Smooth muscle cell (in vitro differentiated cells): ENCODE measurements at regions not wholly inside any gene's neighbourhood (a gene's known extent, or its start where the extent isn't known, plus 50 kb on each side); places are given as distances from the start of the nearest gene placed in this dataset.

Source experiments
- DNase-seq: peaks from one replicate; lab custom pipeline; 2025; ENCODE audit not compliant: unreplicated experiment; lab: John Stamatoyannopoulos, UW
- H2AFZ ChIP-seq: fragments of 200-600 bp; sonication (generic); 2 replicates; pipeline ENCODE4 v1.6.0; 2016; ENCODE audit warnings: antibody characterized with exemption, low read depth, mild to moderate bottlenecking
- H3F3A ChIP-seq: fragments of 200-600 bp; sonication (generic); 2 replicates; pipeline ENCODE4 v1.6.0; 2017; ENCODE audit warnings: antibody characterized with exemption, low read depth
- H3K27ac ChIP-seq: fragments of 200-600 bp; sonication (generic); 2 replicates; pipeline ENCODE4 v1.5.1; 2016; ENCODE audit warnings: low read depth, mild to moderate bottlenecking
- H3K27me3 ChIP-seq: fragments of 200-600 bp; sonication (generic); 2 replicates; pipeline ENCODE4 v1.6.1; 2016; ENCODE audit warnings: low read depth, mild to moderate bottlenecking
- H3K36me3 ChIP-seq: fragments of 200-600 bp; sonication (generic); 2 replicates; pipeline ENCODE4 v1.5.1; 2016; ENCODE audit warnings: low read depth
- H3K4me1 ChIP-seq: fragments of 200-600 bp; sonication (generic); 2 replicates; pipeline ENCODE4 v1.5.1; 2016; ENCODE audit warnings: low read depth
- H3K4me2 ChIP-seq: fragments of 200-600 bp; sonication (generic); 2 replicates; pipeline ENCODE4 v1.6.0; 2016; ENCODE audit warnings: mild to moderate bottlenecking
- H3K4me3 ChIP-seq: fragments of 200-600 bp; sonication (generic); 2 replicates; pipeline ENCODE4 v1.5.1; 2016; ENCODE audit warnings: mild to moderate bottlenecking
- H3K79me2 ChIP-seq: fragments of 200-600 bp; sonication (generic); 2 replicates; pipeline ENCODE4 v1.6.0; 2016; ENCODE audit warnings: low read depth, mild to moderate bottlenecking
- H3K9ac ChIP-seq: fragments of 200-600 bp; sonication (generic); 2 replicates; pipeline ENCODE4 v1.6.0; 2016; ENCODE audit warnings: low read depth
- H3K9me3 ChIP-seq: fragments of 200-600 bp; sonication (generic); replicated peaks from 2 replicates; pipeline ENCODE4 v1.5.1; 2016; ENCODE audit warnings: low read depth
- H4K20me1 ChIP-seq: fragments of 200-600 bp; sonication (generic); 2 replicates; pipeline ENCODE4 v1.6.0; 2016; ENCODE audit warnings: low read depth
- WGBS: methylation state at CpG from one replicate; pipeline ENCODE4 v1.1.7; 2016; ENCODE audit warnings: low lambda C conversion rate; 5-methylcytosine and 5-hydroxymethylcytosine counted together
- TF ChIP-seq, protein P1 (sequence below): fragments of 200-600 bp; sonication (generic); IDR thresholded peaks from 2 replicates; pipeline ENCODE4 v1.5.1; 2017; ENCODE audit warnings: borderline replicate concordance, mild to moderate bottlenecking, antibody characterized with exemption; ENCODE audit not compliant: insufficient read depth, poor library complexity, severe bottlenecking

DNA sequence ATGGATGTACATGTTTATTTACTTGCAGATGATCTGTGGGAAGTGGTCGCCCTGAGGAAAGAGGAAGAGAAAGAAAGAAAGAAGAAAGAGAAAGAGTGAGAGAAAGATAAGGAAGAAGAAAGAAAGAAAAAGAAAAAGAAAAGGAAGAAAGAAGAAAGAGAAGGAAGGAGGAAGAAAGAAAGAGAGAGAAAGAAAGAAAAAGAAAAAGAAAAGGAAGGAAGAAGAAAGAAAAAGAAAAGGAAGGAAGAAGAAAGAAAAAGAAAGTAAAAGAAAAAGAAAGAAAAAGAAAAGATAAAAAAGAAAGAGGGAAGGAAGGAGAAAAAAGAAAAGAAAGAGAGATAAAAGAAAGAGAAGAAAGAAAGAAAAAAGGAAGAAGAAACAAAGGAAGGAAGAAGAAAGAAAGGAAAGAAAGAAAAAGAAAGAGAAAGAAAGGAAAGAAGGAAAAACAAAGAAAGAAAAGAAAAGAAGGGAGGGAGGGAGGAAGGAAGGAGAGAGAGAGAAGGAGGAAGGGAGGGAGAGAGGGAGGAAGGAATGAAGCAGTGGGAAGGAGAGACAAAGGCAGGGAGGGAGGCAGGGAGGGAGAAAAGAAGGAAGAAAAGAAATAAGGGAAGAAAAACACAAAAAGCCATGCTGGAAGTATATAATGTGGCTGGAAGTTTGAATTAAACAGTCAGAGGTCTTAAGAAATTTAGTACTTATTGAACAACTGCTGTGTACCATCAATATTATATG is 976.6 kb downstream of the FAM181B start:
- 89% methylated on average over 1 of the region's 1 CpG for WGBS
- no peaks in the 10 kb centered on the region for H3K79me2 ChIP-seq

DNA sequence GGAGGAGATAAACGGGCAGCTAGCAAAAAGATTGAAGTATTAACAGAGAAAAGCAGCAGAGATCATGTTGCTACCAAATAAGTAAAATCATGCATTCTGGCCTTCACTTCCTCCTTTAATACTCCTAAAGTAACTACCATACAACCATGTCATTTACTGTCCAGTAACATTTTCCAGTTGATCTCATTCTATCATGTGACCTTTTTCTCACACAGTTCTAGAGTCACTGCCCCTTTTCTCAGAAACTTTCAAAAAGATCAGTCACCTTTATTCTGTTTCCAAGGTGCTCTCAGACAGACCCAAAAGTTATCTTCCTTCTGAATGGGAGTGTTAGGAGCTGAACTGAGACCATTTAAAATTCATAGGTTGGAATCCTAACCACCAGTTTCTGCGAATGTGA is 984.4 kb downstream of the FAM181B start:
- DNase-seq: no peak
- WGBS: 92% methylated on average over 2 of the region's 2 CpGs
- H3K4me3 ChIP-seq: no peak overlapping the region

More for the DNA sequence above, 976.6 kb downstream of the FAM181B start:
- H3K27me3 ChIP-seq: no peaks in the 10 kb centered on the region
- H3K36me3 ChIP-seq: no peaks in the 10 kb centered on the region
- H3F3A ChIP-seq: no peaks in the 10 kb centered on the region
- H3K4me3 ChIP-seq: no peak overlapping the region
- H3K27ac ChIP-seq: no peak overlapping the region
- H2AFZ ChIP-seq: no peak overlapping the region
- TF ChIP-seq, protein P1, sequence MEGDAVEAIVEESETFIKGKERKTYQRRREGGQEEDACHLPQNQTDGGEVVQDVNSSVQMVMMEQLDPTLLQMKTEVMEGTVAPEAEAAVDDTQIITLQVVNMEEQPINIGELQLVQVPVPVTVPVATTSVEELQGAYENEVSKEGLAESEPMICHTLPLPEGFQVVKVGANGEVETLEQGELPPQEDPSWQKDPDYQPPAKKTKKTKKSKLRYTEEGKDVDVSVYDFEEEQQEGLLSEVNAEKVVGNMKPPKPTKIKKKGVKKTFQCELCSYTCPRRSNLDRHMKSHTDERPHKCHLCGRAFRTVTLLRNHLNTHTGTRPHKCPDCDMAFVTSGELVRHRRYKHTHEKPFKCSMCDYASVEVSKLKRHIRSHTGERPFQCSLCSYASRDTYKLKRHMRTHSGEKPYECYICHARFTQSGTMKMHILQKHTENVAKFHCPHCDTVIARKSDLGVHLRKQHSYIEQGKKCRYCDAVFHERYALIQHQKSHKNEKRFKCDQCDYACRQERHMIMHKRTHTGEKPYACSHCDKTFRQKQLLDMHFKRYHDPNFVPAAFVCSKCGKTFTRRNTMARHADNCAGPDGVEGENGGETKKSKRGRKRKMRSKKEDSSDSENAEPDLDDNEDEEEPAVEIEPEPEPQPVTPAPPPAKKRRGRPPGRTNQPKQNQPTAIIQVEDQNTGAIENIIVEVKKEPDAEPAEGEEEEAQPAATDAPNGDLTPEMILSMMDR: no peak
- no peaks in the 10 kb centered on the region for H3K9me3 ChIP-seq
- no peak overlapping the region for H3K4me2 ChIP-seq
- DNase-seq: no peak
- H3K4me1 ChIP-seq: no peaks in the 10 kb centered on the region
- H3K9ac ChIP-seq: no peak overlapping the region
- no peaks in the 10 kb centered on the region for H4K20me1 ChIP-seq

DNA sequence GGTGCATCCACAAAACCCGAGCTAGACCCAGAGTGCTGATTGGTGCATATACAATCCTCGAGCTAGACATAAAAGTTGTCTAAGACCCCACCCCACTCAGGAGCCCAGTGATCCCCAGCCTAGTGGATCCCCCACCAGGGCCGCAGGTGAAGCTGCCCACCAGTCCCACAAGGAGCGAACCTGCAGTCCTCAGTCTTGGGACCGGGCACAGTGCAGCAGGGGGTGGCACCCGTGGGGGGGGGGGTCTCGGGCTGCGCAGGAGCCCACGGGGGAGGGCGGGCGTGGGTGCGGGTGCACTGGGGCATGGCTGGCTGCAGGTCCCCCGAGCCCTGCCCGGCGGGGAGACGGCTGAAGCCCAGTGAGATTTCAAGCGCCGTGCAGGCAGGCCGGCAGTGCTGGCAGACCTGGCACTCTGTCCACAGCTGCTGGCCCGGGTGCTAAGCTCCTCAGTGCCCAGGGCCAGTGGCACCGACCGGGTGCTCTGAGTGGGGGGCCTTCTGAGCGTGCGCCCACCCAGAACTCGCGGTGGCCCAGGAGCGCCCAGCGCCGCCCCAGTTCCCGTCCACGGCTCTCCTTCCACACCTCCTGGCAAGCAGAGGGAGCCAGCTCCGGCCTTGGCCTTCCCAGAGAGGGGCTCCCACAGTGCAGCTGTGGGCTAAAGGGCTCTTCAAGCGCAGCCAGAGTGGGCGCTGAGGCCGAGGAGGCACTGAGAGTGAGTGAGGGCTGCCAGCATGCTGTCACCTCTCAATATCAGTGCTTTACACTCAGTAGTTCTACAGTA is 989.1 kb downstream of the FAM181B start:
- Histone ChIP-seq H4K20me1 (no peaks in the 10 kb centered on the region), H3K79me2 (no peaks in the 10 kb centered on the region), H3K4me1 (no peaks in the 10 kb centered on the region), H3K4me3 (no peak overlapping the region), H3K27me3 (peaks cover 4% of the 10 kb centered on the region), H3K27ac (no peak overlapping the region), H3K4me2 (no peak overlapping the region), H3K9me3 (no peaks in the 10 kb centered on the region), H3K9ac (no peak overlapping the region), H3F3A (no peaks in the 10 kb centered on the region), H2AFZ (no peak overlapping the region), H3K36me3 (no peaks in the 10 kb centered on the region)
- WGBS: 92% methylated on average over 35 of the region's 35 CpGs
- TF ChIP-seq, protein P1: no peak
- DNase-seq: no peak

More for the DNA sequence above, 984.4 kb downstream of the FAM181B start:
- Histone ChIP-seq H3K9ac (no peak overlapping the region), H2AFZ (no peak overlapping the region), H4K20me1 (no peaks in the 10 kb centered on the region), H3K27ac (no peak overlapping the region), H3K79me2 (no peaks in the 10 kb centered on the region), H3K27me3 (no peaks in the 10 kb centered on the region), H3K4me1 (no peaks in the 10 kb centered on the region), H3K4me2 (no peak overlapping the region), H3K36me3 (no peaks in the 10 kb centered on the region), H3K9me3 (no peaks in the 10 kb centered on the region), H3F3A (no peaks in the 10 kb centered on the region)
- TF ChIP-seq, protein P1: no peak
